Putamen (tissue), 1 donor: ENCODE measurements at regions not wholly inside any gene's neighbourhood (a gene's known extent, or its start where the extent isn't known, plus 50 kb on each side); places are given as distances from the start of the nearest gene placed in this dataset.

Experiments
- DNase-seq: peaks from one replicate; pipeline ENCODE4 v3.0.0-alpha.2; 2016; ENCODE audit warnings: low spot score

GRCh38 chr20:60064554-60065196 is 106.5 kb downstream of the CDH26 start:
- no peak for DNase-seq

- no peak for DNase-seq
Measured at GRCh38 chr20:60065741-60066437, 107.7 kb downstream of the CDH26 start.

- DNase-seq, result no peak
Measured at GRCh38 chr20:60066438-60066823, 108.2 kb downstream of the CDH26 start.

- DNase-seq, result no peak
Measured at GRCh38 chr20:60068509-60068908, 110.3 kb downstream of the CDH26 start.

- DNase-seq, result no peak
Measured at GRCh38 chr20:60069656-60070055, 111.4 kb downstream of the CDH26 start.

- no peak for DNase-seq
Measured at GRCh38 chr20:60070791-60071190, 112.6 kb downstream of the CDH26 start.

GRCh38 chr20:60071965-60072364 is 113.7 kb downstream of the CDH26 start:
- no peak for DNase-seq

- DNase-seq, result no peak
Measured at GRCh38 chr20:60073086-60073485, 114.9 kb downstream of the CDH26 start.

GRCh38 chr20:60073504-60073903 is 115.3 kb downstream of the CDH26 start:
- DNase-seq, result no peak

- DNase-seq, result no peak
Measured at GRCh38 chr20:60074276-60074675, 116.1 kb downstream of the CDH26 start.

- no peak for DNase-seq
Measured at GRCh38 chr20:60078351-60079250, 120.4 kb downstream of the CDH26 start.

GRCh38 chr20:60080401-60080800 is 122.2 kb downstream of the CDH26 start:
- DNase-seq, result no peak

GRCh38 chr20:60085551-60086132 is 127.4 kb downstream of the CDH26 start:
- no peak for DNase-seq

GRCh38 chr20:60086821-60087562 is 128.8 kb downstream of the CDH26 start:
- no peak for DNase-seq

- DNase-seq, result no peak
Measured at GRCh38 chr20:60087563-60088105, 129.4 kb downstream of the CDH26 start.

GRCh38 chr20:60088236-60088635 is 130.0 kb downstream of the CDH26 start:
- no peak for DNase-seq

- no peak for DNase-seq
Measured at GRCh38 chr20:60090631-60091030, 132.4 kb downstream of the CDH26 start.

GRCh38 chr20:60091305-60091704 is 133.1 kb downstream of the CDH26 start:
- no peak for DNase-seq

GRCh38 chr20:60091861-60092260 is 133.6 kb downstream of the CDH26 start:
- no peak for DNase-seq

GRCh38 chr20:60092729-60093128 is 134.5 kb downstream of the CDH26 start:
- no peak for DNase-seq

GRCh38 chr20:60095456-60095855 is 137.2 kb downstream of the CDH26 start:
- no peak for DNase-seq
